8988T (cell line): ENCODE measurements at regions not wholly inside any gene's neighbourhood (a gene's known extent, or its start where the extent isn't known, plus 50 kb on each side); places are given as distances from the start of the nearest gene placed in this dataset.

Source experiments
- DNase-seq: peaks from one replicate; pipeline ENCODE4 v3.0.0; 2011

- DNase-seq, result no peak
These were observed 68.3 kb upstream of the DACH1 start for GRCh38 chr13:71935166-71935840.

GRCh38 chr13:71924931-71925330, 57.9 kb upstream of the DACH1 start:
- DNase-seq, result no peak

GRCh38 chr13:71922194-71922593, 55.2 kb upstream of the DACH1 start:
- DNase-seq, result no peak
